Lower leg skin (tissue), 4 donors: ENCODE measurements at regions not wholly inside any gene's neighbourhood (a gene's known extent, or its start where the extent isn't known, plus 50 kb on each side); places are given as distances from the start of the nearest gene placed in this dataset.

Experiments used
- DNase-seq, 2 donors: peaks; one replicate each; pipeline ENCODE4 v3.0.0-alpha.2; 2019; ENCODE audit warnings: low spot score in 2 of 2
- H3K4me3 ChIP-seq: fragments of 200-600 bp; sonication (generic); 2 replicates; pipeline ENCODE4 v1.5.1; 2017; ENCODE audit warnings: mild to moderate bottlenecking, low read depth; ENCODE audit not compliant: poor library complexity, severe bottlenecking
- POLR2A ChIP-seq, 2 donors: fragments of 450-650 bp; IDR thresholded peaks; one replicate each; pipeline ENCODE4 v1.6.1; 2016 to 2017; ENCODE audit warnings: antibody characterized with exemption in 2 of 2, mild to moderate bottlenecking in 1 of 2, moderate library complexity in 1 of 2
- WGBS, 2 donors: methylation state at CpG; one replicate each; pipeline ENCODE4 v1.1.5; 2018; 5-methylcytosine and 5-hydroxymethylcytosine counted together
- intact Hi-C: fragments of 100-400 bp; cut with DNase I; formaldehyde crosslinking; loops from one replicate; pipeline ENCODE4 v1.15.0; 2023; ENCODE audit warnings: low total_unique reads
- TF ChIP-seq, protein P1 (sequence below), 3 donors: fragments of 450-650 bp; IDR thresholded peaks; one replicate each; pipeline ENCODE4 v1.5.1; 2016; ENCODE audit warnings: antibody characterized with exemption in 3 of 3, mild to moderate bottlenecking in 3 of 3, moderate library complexity in 2 of 3

- H3K4me3 ChIP-seq: no peak overlapping the region
- WGBS, 2 donors: 77 to 86% methylated on average over 1 of the region's 1 CpG
- TF ChIP-seq POLR2A (IDR thresholded peaks at IDR 0.05): no peak
- TF ChIP-seq, protein P1, sequence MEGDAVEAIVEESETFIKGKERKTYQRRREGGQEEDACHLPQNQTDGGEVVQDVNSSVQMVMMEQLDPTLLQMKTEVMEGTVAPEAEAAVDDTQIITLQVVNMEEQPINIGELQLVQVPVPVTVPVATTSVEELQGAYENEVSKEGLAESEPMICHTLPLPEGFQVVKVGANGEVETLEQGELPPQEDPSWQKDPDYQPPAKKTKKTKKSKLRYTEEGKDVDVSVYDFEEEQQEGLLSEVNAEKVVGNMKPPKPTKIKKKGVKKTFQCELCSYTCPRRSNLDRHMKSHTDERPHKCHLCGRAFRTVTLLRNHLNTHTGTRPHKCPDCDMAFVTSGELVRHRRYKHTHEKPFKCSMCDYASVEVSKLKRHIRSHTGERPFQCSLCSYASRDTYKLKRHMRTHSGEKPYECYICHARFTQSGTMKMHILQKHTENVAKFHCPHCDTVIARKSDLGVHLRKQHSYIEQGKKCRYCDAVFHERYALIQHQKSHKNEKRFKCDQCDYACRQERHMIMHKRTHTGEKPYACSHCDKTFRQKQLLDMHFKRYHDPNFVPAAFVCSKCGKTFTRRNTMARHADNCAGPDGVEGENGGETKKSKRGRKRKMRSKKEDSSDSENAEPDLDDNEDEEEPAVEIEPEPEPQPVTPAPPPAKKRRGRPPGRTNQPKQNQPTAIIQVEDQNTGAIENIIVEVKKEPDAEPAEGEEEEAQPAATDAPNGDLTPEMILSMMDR (IDR thresholded peaks at IDR 0.05): no peak
Measured at GRCh38 chr13:44664308-44664707, 88.2 kb upstream of the TSC22D1 start.

GRCh38 chr13:44662515-44662914 is 86.4 kb upstream of the TSC22D1 start:
- no peak overlapping the region for H3K4me3 ChIP-seq
- TF ChIP-seq POLR2A (IDR thresholded peaks at IDR 0.05): no peak
- TF ChIP-seq, protein P1 (IDR thresholded peaks at IDR 0.05): no peak
- intact Hi-C loops: no loop called here
- 82 to 86% methylated on average over 3 of the region's 3 CpGs for WGBS, 2 donors
- no peak for DNase-seq

More at GRCh38 chr13:44664308-44664707, 88.2 kb upstream of the TSC22D1 start:
- intact Hi-C loops: no loop called here
- no peak for DNase-seq

DNA sequence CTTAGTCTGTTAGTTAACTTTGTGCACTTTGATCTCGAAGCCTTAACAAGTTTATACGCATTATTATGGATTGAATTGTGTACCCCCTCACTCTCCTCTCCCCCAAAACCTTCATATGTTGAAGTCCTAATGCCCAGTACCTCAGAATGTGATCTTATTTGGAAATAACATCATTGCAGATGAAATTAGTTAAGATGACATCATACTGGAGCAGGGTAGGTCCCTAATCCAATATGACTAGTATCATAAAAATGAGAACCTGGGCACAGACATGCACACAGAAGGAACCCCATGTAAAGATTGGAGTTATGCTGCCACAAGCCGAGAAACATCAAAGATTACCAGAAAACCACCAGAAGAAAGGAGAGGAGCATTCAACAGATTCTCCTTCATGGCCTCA is 85.8 kb upstream of the TSC22D1 start:
- no peak for TF ChIP-seq POLR2A (IDR thresholded peaks at IDR 0.05)
- TF ChIP-seq, protein P1 (IDR thresholded peaks at IDR 0.05): no peak
- H3K4me3 ChIP-seq: no peak overlapping the region
- intact Hi-C loops: no loop called here
- DNase-seq: no peak
- 82 to 91% methylated on average over 3 of the region's 3 CpGs for WGBS, 2 donors

GRCh38 chr13:44660050-44660449 is 83.9 kb upstream of the TSC22D1 start:
- no peak overlapping the region for H3K4me3 ChIP-seq
- TF ChIP-seq POLR2A (IDR thresholded peaks at IDR 0.05): no peak
- TF ChIP-seq, protein P1 (IDR thresholded peaks at IDR 0.05): no peak
- no peak for DNase-seq
- WGBS, 2 donors: 76 to 80% methylated on average over 6 of the region's 6 CpGs
- intact Hi-C loops: no loop called here

GRCh38 chr13:44652962-44653660 is 77.0 kb upstream of the TSC22D1 start:
- intact Hi-C loops: no loop called here
- no peak overlapping the region for H3K4me3 ChIP-seq
- TF ChIP-seq, protein P1 (IDR thresholded peaks at IDR 0.05): no peak
- TF ChIP-seq POLR2A (IDR thresholded peaks at IDR 0.05): no peak
- no peak for DNase-seq
- WGBS, 2 donors: 55 to 68% methylated on average over 3 of the region's 3 CpGs

GRCh38 chr13:44652168-44652567 is 76.0 kb upstream of the TSC22D1 start:
- intact Hi-C loops: no loop called here
- WGBS, 2 donors: 40% methylated on average over 3 of the region's 3 CpGs
- H3K4me3 ChIP-seq: no peak overlapping the region
- no peak for TF ChIP-seq POLR2A (IDR thresholded peaks at IDR 0.05)
- TF ChIP-seq, protein P1 (IDR thresholded peaks at IDR 0.05): no peak
- no peak for DNase-seq
